22Rv1 (cell line): ENCODE measurements at regions not wholly inside any gene's neighbourhood (a gene's known extent, or its start where the extent isn't known, plus 50 kb on each side); places are given as distances from the start of the nearest gene placed in this dataset.
"Not testable (repeated sequence)": the region's sequence is repeated elsewhere in the genome, so short reads cannot be mapped to it uniquely, and the experiment has no call there.

ENCODE experiments used
- H3K27ac ChIP-seq: fragments of 450-650 bp; 2 replicates; pipeline ENCODE4 v1.5.1; 2017
- CTCF ChIP-seq: fragments of 450-650 bp; IDR thresholded peaks from 2 replicates; pipeline ENCODE4 v1.5.1; 2017; ENCODE audit warnings: mild to moderate bottlenecking
- ZFX ChIP-seq: fragments of 450-650 bp; IDR thresholded peaks from 2 replicates; pipeline ENCODE4 v1.6.1; 2017; ENCODE audit warnings: antibody characterized with exemption, borderline replicate concordance

DNA sequence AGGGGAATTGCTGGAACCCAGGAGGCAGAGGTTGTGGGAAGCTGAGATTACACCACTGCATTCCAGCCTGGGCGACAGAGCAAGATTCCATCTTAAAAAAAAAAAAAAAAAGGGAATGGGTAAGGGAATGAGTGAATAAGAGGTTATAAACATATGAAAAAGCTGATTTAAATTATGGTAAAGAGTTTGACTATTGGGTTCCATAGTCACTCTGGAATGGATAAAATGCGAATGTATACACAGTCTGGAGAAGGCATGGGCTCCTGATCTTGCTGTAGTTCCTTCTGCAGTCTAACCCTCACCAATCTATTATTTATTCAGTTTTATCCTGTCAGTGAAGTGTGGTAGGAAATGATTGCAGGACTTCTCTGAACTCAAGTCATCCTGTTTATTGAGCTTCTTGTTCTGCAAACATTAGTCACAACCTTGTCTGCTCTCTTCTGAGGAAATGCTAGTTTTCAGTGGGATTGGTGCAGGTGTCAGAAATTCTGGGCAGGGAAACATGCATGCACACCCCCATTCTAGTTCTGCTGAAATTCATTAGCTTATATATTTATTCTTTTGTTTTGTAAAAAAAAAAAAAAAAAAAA, 190.9 kb upstream of the CFAP20DC start:
- TF ChIP-seq CTCF, result no peak
- no peak for TF ChIP-seq ZFX
- H3K27ac ChIP-seq, result no peak overlapping the region

DNA sequence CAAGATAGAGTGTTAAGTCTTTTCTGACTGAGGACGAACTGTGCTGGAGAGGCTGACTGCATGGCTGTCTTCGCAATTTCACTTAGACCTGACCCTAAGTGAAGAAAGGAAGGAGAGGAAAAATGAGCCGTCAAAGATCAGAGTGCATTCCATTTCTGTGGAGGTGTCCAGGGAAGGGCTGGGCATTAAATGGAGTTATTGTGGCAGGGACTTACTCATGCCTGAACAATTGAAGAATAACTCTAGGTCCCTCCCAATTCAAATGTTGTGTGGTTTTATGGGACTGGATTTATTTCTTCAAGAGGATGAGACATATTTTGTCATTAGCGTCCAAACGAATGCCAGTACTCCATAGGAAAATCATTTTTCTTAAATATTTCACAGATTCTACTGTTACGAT, 187.3 kb upstream of the CFAP20DC start:
- no peak for TF ChIP-seq CTCF
- TF ChIP-seq ZFX, result no peak
- no peak overlapping the region for H3K27ac ChIP-seq

DNA sequence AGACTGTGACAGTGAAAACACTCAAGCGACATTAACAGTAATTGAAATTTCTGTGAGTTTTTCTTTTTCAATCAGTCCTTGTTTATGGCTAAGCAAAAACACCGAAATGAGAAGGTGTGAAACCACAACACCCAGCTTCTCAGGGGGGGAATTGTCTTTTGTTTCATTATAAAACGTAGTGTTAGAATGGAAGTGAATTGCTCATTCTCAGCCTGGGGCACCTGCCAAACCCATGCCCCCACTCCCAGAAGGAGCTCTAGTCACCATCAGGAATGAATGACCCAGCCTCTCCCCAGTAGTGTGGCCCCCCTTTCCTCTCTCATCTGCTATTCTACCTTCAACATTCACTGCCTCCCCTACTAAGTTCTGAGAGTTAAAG, 185.8 kb upstream of the CFAP20DC start:
- H3K27ac ChIP-seq, result no peak overlapping the region
- TF ChIP-seq CTCF (no peak), ZFX (no peak)

DNA sequence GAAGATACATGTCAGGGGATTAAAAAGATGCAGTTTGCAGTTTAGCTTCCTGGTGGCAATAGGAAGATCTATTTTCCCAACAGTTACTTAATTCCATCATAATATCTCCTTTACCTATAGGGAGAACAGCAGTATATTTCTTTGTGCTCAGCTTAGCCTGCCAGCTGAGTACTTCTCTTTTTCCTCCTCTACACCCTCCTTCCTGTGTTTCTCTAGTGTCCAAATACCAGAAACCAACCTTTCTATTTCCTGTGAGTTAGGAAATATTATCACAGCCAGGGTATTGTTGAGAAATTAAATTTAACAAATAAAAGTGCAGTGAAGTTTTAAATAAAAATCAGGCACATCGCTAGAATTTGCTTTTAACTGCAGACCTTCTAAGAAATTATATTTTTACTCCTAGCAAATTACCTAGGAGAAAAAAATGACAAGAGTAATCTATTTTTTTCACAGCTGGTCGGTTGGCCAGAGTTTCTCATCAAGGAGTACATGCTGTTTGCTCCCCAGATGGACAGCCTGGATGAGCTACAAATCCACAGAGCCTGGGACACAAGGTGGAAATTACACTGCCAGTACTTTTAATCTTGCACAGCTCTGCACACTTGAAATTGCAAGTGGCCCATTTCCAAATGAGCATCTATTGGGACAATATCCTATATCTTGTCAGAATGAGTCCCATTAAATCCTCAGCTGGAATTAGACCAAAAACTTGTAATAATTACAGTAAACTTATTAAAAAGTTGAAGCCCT, 185.2 kb upstream of the CFAP20DC start:
- TF ChIP-seq ZFX (no peak), CTCF (no peak)

DNA sequence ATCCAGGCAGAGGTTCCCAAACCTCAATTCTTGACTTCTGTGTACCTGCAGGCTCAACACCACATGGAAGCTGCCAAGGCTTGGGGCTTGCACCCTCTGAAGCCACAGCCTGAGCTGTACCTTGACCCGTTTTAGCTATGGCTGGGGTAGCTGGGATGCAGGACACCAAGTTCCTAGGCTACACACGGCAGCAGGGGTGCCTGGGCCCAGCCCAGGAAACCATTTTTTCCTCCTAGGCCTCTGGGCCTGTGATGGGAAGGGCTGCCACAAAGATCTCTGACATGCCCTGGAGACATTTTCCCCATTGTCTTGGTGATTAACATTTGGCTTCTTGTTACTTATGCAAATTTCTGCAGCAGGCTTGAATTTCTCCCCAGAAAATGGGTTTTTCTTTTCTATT, 180.6 kb upstream of the CFAP20DC start:
- not testable (repeated sequence) for H3K27ac ChIP-seq

More for the DNA sequence above, 185.2 kb upstream of the CFAP20DC start:
- H3K27ac ChIP-seq, result no peak overlapping the region

GRCh38 chr3:59213860-59214259, 164.0 kb upstream of the CFAP20DC start:
- H3K27ac ChIP-seq, result no peak overlapping the region
- TF ChIP-seq ZFX (no peak), CTCF (no peak)

DNA sequence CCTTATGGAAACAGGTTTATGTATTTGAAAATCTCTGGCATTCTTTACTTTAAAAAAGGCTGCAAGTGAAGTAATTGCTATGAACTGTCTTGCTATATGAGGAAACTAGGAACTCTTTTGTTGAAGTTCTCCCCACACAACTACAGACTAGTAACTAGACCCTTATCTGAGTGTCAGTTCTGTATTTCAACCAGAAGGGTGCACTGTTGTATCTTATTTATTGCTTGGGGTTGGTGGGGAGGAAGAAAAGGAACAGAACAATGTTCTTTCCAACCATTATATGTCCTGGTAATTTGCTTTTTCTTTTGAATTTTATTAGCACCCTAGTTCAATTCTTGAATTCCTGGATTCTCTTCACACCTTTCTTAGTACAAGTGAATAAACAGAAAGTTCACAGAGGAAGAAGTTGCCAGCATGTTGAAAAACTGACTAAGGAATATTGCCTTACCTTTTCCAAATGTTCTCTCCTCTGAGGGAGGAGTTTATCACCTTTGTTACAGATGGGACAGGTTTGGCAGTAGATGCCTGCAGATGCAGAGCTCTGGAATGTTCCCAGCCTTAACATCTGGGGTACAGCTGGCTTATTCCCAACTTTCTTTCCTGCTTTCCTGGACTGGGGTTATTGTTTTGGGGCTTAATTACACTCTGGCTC, 162.4 kb upstream of the CFAP20DC start:
- TF ChIP-seq ZFX, result no peak
- TF ChIP-seq CTCF, result peak; percentile 78
- no peak overlapping the region for H3K27ac ChIP-seq
